GM21367 (cell line): ENCODE measurements at regions not wholly inside any gene's neighbourhood (a gene's known extent, or its start where the extent isn't known, plus 50 kb on each side); places are given as distances from the start of the nearest gene placed in this dataset.

Experiments used
- ATAC-seq: cut with Tn5 transposase; IDR thresholded peaks from one replicate; pipeline ENCODE4 v1.9.1; 2021; ENCODE audit not compliant: unreplicated experiment

DNA sequence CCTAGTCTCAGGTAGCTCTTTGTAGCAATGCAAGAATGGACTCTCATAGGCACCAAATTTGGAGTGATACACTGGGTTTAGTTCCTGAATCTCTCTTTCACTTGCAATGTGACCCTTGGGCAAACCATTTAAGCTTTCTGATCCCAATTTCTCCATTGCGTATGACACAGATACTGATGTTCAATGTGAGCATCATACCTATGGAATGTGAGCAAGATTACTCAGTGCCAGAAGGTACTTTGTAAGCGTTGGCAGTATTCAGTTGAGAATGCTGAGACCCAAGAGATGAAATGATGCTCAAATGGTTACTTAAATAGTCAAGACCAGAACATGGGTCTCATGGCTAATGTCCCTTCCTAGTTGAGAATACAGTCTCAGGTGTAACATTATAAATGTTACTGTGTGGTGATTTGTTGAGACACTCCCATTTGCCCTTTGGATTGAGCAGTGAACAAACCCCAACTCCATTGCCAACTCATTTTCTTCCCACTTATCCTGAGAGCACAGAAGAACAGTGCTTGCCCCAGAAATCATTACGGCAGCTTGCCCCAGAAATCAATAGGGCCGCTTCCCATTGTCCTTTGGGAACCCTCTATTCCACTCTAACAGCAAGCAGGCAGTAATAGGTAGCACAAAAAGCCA is 134.1 kb downstream of the SOX9 start:
- no peak for ATAC-seq

GRCh38 chr17:72255481-72255880 is 134.7 kb downstream of the SOX9 start:
- ATAC-seq = no peak

- no peak for ATAC-seq
These were observed 137.9 kb downstream of the SOX9 start for GRCh38 chr17:72258711-72259110.

GRCh38 chr17:72259922-72260321 is 139.1 kb downstream of the SOX9 start:
- ATAC-seq = no peak

- ATAC-seq = no peak
These were observed 141.9 kb downstream of the SOX9 start for GRCh38 chr17:72262766-72263165.

DNA sequence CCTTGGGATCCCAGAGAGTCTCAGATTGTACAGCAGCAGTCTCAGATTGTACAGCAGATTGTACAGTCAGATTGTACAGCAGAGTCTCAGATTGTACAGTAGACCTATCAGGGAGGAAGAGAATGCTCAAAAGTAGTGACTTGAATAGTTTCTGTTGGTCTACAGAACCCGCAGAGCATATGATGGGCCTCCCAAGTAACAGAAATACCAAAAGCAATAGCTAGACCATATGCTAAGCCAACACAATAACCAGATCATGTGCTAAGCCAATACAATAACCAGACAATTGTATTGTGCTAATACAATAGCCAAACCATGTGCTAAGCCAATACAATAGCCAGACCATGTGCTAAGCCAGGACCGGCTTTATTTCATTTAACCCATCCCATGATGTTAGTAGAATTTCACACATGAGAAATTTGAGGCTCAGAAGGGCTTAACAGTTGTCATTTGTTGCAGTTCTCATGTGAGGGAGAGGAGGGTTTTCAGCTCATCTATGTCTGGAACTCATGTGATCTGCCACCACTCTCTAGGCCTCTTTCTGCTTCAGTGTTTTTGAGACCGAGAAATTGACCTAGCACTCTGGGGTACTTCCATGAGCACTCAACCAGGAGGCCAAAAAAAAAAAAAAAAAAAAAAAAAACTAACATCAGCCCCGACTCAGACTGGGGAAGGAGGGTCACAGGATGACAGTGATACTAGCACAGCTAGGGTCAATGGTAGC is 144.0 kb downstream of the SOX9 start:
- no peak for ATAC-seq

DNA sequence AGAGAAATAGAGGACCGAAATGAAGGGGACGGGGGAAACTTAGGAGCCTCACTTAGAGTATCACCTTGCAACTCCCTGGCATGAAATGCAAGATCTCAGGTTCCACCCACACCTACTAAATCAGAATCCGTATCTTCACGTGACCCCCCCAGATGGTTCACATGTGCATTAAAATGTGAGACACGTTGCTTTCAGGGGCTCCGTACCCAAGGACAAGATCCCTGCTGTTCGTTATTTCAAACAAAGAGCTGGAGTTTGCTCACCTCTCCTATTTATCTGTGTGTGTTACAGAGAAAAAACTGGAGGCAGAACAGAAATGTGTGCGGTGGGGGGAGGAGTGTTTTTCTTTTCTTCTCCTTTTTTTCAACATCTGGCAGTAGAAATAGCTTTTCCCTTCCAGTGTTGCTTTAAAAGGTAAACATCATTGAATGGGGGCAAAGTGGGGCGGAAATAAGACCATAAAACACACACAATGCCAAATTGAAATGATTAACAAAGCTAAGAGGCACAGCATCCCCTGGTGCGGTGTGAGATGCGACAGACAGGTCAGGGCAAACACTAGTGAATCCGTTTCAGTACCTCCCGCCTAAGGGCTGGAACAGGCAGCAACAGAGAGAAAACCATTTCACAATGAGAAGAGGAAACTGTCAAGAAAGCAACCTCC is 145.4 kb downstream of the SOX9 start:
- no peak for ATAC-seq

DNA sequence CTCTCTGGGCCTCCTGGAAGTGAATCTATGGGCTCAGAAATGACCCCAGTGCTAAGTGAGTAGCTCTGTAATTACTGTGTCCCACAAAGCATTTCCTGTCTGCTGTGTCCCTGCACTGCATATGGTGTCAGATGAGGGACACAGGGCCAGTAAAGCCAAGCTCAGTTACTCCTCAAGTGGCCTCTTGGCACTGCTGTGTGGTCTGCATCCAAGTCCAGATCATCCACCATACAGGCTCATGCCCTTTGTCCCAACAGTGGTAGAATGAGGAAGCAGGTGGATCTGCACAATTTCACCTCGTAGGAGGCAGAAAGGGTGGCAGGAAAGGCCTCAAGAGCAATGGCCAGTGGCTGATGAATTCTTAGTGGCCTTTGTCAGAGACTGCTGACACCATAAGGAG is 146.8 kb downstream of the SOX9 start:
- ATAC-seq = no peak

DNA sequence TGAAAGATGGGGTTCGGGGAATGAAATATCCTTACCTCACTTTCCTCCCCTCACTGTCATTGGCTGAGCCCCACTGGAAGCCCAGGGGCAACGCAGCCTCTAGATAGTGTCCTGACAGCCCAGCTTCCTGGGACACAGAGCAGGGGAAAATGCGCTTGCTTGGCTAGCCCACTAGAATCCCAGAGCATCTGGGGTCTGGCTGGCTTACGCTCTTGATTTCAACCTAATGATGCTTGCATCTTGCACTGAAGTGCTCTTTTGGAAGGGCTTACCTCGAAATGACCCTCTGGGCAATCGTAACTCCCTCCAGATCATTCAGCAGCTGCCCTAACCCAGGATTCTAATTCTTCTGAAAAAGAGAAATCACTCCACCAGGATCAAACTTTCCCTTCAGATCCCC is 147.6 kb downstream of the SOX9 start:
- no peak for ATAC-seq

DNA sequence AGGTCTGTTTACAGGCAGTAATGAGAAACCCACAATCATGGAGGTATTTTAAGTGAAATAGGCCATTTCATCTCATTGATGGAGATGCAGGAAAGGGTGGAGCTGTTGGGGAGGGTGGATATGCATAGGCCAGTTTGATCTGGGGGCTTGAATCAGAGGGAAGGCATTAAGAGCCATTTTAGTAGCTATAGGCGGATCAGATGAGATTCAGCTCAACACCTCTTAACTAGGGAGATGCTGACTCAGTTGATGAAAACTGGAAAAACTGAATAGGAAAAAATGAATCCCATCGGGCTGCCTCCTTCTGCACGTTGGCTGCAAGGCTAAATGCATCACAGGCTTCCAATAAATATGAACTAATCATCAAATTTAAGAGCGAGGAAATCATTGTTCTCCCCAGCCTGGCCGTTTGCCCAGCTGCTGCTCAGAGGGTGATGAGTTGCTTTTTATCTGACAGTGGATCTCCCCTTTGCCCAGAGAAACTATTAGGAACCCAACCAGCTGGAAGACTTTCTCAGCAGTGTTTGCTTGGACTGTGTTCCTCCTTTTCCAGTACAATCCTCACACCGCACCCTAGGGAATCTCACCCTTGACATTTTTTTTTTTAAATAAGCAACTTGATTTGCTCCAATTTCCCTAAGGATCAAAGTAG is 149.6 kb downstream of the SOX9 start:
- no peak for ATAC-seq

DNA sequence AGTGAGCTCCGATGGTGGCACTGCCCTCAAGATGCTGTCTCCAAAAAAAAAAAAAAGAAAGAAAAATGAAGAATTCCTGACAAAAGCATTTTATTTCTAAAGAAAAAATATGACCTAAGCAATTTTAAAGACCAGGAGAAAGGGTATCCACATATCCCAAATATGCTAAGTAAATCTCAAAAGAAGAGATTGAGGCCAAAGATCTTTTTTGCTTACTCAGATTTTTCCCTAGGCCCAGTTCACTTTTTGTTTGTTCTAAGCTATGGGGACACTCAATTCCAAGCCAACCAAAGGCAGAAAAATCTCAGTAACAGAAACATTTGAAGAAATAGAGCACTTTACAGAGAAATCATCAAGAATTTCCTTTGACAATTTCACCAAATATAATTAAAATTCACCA is 150.8 kb downstream of the SOX9 start:
- no peak for ATAC-seq

DNA sequence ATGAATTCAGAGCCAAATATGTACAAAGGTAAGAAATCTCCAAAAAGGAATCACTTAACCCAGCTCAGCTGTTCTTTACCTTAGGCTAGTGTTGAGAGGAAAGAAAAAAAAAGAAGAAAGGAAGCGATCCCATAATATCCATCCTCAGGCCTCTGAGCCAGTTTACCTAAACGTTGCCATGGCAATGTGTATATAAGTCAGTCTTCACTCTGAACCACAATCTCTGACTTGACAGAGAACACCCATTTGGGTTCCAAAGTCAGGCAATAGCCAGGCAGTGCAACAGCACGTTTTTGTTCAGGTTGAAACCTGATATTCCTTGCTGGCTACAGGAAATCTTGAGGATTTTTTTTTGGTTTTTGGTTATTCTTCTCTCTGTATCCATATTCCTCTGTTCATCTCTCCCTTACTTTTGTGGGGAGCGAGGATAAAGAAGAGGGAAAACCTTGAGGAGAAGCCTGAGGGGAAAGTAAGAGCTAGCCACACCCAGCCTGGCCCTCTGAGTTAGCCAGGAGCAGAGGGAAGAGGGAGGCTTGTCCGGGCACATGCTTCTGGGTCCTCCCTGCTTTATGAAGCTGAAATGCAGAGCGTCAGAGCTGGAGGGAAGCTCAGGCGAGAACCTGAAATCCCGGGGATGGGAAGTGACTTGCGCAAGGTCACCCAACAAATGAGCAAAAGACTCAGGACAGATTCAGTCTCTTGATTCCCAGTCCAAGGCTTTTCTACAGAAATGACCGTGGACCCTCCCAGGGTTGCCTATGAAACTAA is 152.7 kb downstream of the SOX9 start:
- no peak for ATAC-seq

- no peak for ATAC-seq
These were observed 153.8 kb downstream of the SOX9 start for GRCh38 chr17:72274614-72275013.

GRCh38 chr17:72280881-72281280 is 160.1 kb downstream of the SOX9 start:
- no peak for ATAC-seq

GRCh38 chr17:72282439-72283029 is 161.7 kb downstream of the SOX9 start:
- no peak for ATAC-seq

- no peak for ATAC-seq
These were observed 164.0 kb downstream of the SOX9 start for GRCh38 chr17:72284806-72285205.

DNA sequence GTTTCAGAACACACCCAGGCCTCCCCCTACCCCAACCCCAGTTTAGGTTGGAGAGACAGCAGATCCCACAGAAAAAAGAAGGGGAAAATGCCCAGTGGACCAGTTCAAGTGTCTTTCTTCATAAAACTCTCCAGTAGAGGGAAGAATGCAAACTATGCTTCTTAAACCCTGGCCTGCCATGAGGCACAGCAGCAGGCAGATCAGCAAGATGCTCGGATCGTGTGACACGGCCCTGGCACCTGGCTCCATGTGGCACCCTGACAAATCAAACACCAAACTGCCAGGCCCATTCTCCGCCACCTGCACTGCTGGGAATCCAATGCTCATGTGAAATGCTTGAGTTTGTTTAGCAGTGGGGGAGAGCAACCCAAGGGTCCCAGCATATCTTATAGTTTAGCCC is 166.8 kb downstream of the SOX9 start:
- no peak for ATAC-seq

DNA sequence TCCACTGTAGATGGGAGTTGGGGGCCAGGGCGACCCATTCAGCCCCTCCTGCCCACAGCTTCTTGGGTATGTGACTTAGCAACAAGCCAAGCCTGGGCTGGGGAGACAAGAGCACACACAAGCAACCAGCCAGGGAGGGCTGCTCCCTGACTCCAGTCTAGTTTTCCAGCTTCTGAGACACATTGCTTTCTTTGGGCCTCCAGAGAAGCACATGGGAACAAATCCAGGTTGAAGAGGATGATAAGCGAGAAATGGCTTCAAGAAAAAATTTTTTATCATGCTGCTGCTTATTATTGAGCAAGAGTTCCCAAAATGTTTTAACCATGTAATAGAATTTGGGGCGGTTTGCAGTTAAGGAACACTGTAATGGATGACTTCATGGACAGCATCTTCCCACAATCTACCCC is 173.7 kb downstream of the SOX9 start:
- no peak for ATAC-seq

DNA sequence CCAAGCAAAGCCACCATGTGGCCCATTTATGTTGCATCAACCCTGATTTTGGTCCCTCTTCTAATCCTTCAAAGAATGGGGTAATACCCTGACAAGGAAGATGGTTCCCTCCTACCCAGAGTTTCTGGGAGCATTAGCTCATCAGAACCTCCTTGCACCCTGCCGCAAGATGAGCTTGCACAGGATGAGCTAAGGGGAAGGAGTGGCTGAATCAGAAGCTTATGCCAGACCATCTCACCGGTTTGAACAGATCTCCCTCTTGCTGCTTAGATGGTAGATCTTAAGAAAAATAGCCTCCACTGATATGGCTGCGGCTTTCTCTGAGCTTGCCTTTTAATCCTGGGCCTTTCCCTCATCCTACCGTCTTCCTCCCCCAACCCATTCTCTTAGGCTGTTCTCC is 175.1 kb downstream of the SOX9 start:
- no peak for ATAC-seq

- no peak for ATAC-seq
These were observed 175.6 kb downstream of the SOX9 start for GRCh38 chr17:72296456-72296855.
